ENCODE measurements at regions not wholly inside any gene's neighbourhood (a gene's known extent, or its start where the extent isn't known, plus 50 kb on each side); places are given as distances from the start of the nearest gene placed in this dataset.

DNA sequence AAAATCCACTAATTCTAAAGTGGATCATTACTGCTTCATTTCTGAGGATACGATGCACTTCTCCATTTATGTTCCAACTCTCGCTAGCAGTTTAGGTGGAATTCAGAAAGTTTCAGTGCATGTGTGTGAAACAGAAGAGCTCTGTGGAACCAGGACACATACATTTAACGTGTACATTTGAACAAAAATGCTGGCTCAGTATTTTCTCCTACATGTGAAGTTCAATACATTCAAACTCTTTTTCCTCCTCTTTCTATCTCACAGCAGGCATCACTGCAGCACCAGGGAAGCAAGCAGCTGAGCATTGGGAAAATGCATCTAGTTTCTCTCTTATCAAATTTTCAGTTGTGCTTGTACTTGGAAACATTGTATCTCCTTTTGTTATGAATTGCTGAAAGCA is 169.4 kb upstream of the CNTN1 start:
- Histone ChIP-seq H3K4me1 (ENCODE audit: insufficient read depth, low read length) (no peaks in the 10 kb centered on the region), H3K9me3 (ENCODE audit: control insufficient read depth in 1 of 2, insufficient read depth in 1 of 2, low read length in 2 of 2) (no peaks in the 10 kb centered on the region), H3K4me3 (ENCODE audit: low read length) (no peak overlapping the region), H3K27me3 (ENCODE audit: control insufficient read depth in 1 of 2, insufficient read depth in 2 of 2, low read length in 2 of 2) (no peaks in the 10 kb centered on the region), H3K27ac (ENCODE audit: low read depth in 1 of 2, low read length in 2 of 2) (no peak overlapping the region), H3K36me3 (ENCODE audit: insufficient read depth, low read length) (no peaks in the 10 kb centered on the region)
- CTCF ChIA-PET, result no interaction called here
- Mint-ChIP-seq H3K4me3 (no peak overlapping the region), H3K27ac (no peak overlapping the region), H3K9me3 (peaks cover 2% of the 10 kb centered on the region), H3K4me1 (ENCODE audit: low read depth) (no peaks in the 10 kb centered on the region), H3K27me3 (no peaks in the 10 kb centered on the region), H3K36me3 (ENCODE audit: low read depth) (no peaks in the 10 kb centered on the region)
- POLR2A ChIA-PET, result no interaction called here
- ATAC-seq (ENCODE audit: poor library complexity) (no peak), DNase-seq (no peak)
- intact Hi-C loops (cut with DNase I, micrococcal nuclease), result no loop called here
- TF ChIP-seq, protein P1, sequence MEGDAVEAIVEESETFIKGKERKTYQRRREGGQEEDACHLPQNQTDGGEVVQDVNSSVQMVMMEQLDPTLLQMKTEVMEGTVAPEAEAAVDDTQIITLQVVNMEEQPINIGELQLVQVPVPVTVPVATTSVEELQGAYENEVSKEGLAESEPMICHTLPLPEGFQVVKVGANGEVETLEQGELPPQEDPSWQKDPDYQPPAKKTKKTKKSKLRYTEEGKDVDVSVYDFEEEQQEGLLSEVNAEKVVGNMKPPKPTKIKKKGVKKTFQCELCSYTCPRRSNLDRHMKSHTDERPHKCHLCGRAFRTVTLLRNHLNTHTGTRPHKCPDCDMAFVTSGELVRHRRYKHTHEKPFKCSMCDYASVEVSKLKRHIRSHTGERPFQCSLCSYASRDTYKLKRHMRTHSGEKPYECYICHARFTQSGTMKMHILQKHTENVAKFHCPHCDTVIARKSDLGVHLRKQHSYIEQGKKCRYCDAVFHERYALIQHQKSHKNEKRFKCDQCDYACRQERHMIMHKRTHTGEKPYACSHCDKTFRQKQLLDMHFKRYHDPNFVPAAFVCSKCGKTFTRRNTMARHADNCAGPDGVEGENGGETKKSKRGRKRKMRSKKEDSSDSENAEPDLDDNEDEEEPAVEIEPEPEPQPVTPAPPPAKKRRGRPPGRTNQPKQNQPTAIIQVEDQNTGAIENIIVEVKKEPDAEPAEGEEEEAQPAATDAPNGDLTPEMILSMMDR (IDR thresholded peaks at IDR 0.05), result no peak

DNA sequence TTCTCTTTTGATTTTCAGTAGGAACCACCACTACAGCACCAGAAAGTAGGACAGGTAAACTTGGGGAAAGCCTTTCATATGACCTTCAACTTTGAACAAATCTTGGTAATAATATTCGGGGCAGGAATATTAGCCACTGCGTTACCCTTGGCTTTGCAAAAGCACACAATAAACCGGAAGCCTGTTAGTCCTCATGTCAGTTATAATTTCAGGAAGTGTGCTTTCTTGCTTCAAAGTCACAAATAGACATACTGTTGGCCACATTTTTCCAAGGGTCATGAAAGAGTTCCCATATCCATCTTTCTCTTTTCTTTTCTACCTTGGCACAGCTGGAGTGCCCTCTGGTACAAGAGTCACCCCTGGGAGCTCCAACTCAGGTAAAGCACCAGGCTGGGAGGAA is 167.2 kb upstream of the CNTN1 start:
- POLR2A ChIA-PET, result no interaction called here
- TF ChIP-seq, protein P1 (IDR thresholded peaks at IDR 0.05), result no peak
- no peaks in the 10 kb centered on the region for H3K9me3 ChIP-seq (ENCODE audit: control insufficient read depth in 1 of 2, insufficient read depth in 1 of 2, low read length in 2 of 2)
- no peak overlapping the region for H3K27ac ChIP-seq (ENCODE audit: low read depth in 1 of 2, low read length in 2 of 2)
- CTCF ChIA-PET, result no interaction called here
- Mint-ChIP-seq H3K36me3 (ENCODE audit: low read depth) (no peaks in the 10 kb centered on the region), H3K4me3 (no peak overlapping the region), H3K27ac (no peak overlapping the region), H3K9me3 (peaks cover 4% of the 10 kb centered on the region), H3K4me1 (ENCODE audit: low read depth) (no peaks in the 10 kb centered on the region), H3K27me3 (no peaks in the 10 kb centered on the region)
- H3K27me3 ChIP-seq (ENCODE audit: control insufficient read depth in 1 of 2, insufficient read depth in 2 of 2, low read length in 2 of 2), result no peaks in the 10 kb centered on the region
- no peak overlapping the region for H3K4me3 ChIP-seq (ENCODE audit: low read length)
- no peak for ATAC-seq (ENCODE audit: poor library complexity)
- intact Hi-C loops (cut with DNase I, micrococcal nuclease), result no loop called here
- no peaks in the 10 kb centered on the region for H3K36me3 ChIP-seq (ENCODE audit: insufficient read depth, low read length)
- H3K4me1 ChIP-seq (ENCODE audit: insufficient read depth, low read length), result no peaks in the 10 kb centered on the region
- no peak for DNase-seq

DNA sequence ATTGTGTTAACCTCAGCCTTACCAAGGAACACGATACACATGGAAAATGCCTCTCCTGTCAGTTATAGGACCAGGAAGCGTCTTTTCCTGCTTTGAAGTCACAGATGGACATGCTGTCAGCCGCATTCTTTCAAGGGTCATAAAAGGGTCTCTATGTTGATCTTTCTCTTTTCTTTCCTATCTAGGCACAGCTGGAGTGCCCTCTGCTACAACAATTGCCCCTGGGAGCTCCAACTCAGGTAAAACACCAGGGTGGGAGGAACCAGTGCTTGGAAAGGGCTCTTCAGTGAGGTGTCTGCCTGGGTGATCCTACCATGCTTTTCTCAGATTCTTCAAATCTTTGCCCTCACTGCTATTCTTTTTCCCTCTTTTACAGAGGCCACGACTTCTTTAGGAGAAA is 157.4 kb upstream of the CNTN1 start:
- Histone ChIP-seq H3K9me3 (ENCODE audit: control insufficient read depth in 1 of 2, insufficient read depth in 1 of 2, low read length in 2 of 2) (peaks cover 0 to 3% of the 10 kb centered on the region in 2 experiments), H3K27ac (ENCODE audit: low read depth in 1 of 2, low read length in 2 of 2) (no peak overlapping the region), H3K4me1 (ENCODE audit: insufficient read depth, low read length) (no peaks in the 10 kb centered on the region), H3K4me3 (ENCODE audit: low read length) (no peak overlapping the region), H3K27me3 (ENCODE audit: control insufficient read depth in 1 of 2, insufficient read depth in 2 of 2, low read length in 2 of 2) (no peaks in the 10 kb centered on the region), H3K36me3 (ENCODE audit: insufficient read depth, low read length) (no peaks in the 10 kb centered on the region)
- intact Hi-C loops (cut with DNase I, micrococcal nuclease), result no loop called here
- H3K27me3 Mint-ChIP-seq, result no peaks in the 10 kb centered on the region
- no peaks in the 10 kb centered on the region for H3K4me1 Mint-ChIP-seq (ENCODE audit: low read depth)
- no peak overlapping the region for H3K4me3 Mint-ChIP-seq
- TF ChIP-seq, protein P1 (IDR thresholded peaks at IDR 0.05), result no peak
- H3K36me3 Mint-ChIP-seq (ENCODE audit: low read depth), result no peaks in the 10 kb centered on the region
- POLR2A ChIA-PET, result no interaction called here
- H3K9me3 Mint-ChIP-seq, result peaks cover 3% of the 10 kb centered on the region
- DNase-seq, result no peak
- no peak for ATAC-seq (ENCODE audit: poor library complexity)
- CTCF ChIA-PET, result no interaction called here
- no peak overlapping the region for H3K27ac Mint-ChIP-seq
